Right atrium auricular region (tissue), 2 donors: ENCODE measurements at regions not wholly inside any gene's neighbourhood (a gene's known extent, or its start where the extent isn't known, plus 50 kb on each side); places are given as distances from the start of the nearest gene placed in this dataset.
"Not testable (repeated sequence)": the region's sequence is repeated elsewhere in the genome, so short reads cannot be mapped to it uniquely, and the experiment has no call there.

Source experiments
- DNase-seq: peaks from one replicate; pipeline ENCODE4 v3.0.0-alpha.2; 2019; ENCODE audit warnings: low spot score
- H3K27ac ChIP-seq, 2 donors: fragments of 200-600 bp; sonication (generic); 1 replicate in 1 of 2; 2 replicates in 1 of 2; pipeline ENCODE4 v1.5.1; 2016 to 2019
- H3K27me3 ChIP-seq, 2 donors: fragments of 200-600 bp; sonication (generic); one replicate each; pipeline versions ENCODE4 v1.5.1 to v1.6.0; 2017 to 2019
- H3K36me3 ChIP-seq: fragments of 200-600 bp; sonication (generic); one replicate; pipeline ENCODE4 v1.5.1; 2016
- H3K4me1 ChIP-seq, 2 donors: fragments of 200-600 bp; sonication (generic); one replicate each; pipeline versions ENCODE4 v1.5.1 to v1.6.0; 2017 to 2019
- H3K4me3 ChIP-seq, 2 donors: fragments of 200-600 bp; sonication (generic); 1 replicate in 1 of 2; 2 replicates in 1 of 2; pipeline ENCODE4 v1.5.1; 2017 to 2019; ENCODE audit warnings: mild to moderate bottlenecking in 1 of 2, moderate library complexity in 1 of 2
- H3K9me3 ChIP-seq, 2 donors: fragments of 200-600 bp; sonication (generic); one replicate each; pipeline ENCODE4 v1.5.1; 2019
- TF ChIP-seq, protein P1 (sequence below), 2 donors: fragments of 200-600 bp; sonication (generic); IDR thresholded peaks; one replicate each; pipeline ENCODE4 v1.5.1; 2019; ENCODE audit warnings: antibody characterized with exemption in 2 of 2

DNA sequence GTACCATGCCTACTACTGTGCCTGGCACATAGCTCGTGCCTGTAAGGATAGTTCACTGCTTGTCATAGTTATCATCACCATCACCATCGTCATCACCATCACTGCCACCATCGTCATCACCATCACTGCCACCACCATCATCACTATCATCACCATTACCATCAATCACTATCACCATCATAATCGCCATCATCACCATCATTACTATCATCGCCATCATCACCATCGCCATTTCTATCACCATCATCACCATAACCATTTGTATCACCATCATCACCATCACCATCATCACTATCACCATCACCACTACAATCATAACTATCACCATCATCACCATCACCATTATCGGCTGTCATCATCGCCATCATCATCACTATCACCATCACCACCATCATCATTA lies 107.1 kb downstream of the TUBA3C start:
- H3K27ac ChIP-seq: no peak overlapping the region
- H3K9me3 ChIP-seq: peaks cover 0 to 12% of the 10 kb centered on the region in 2 donors
- H3K4me3 ChIP-seq: no peak overlapping the region
- no peaks in the 10 kb centered on the region for H3K36me3 ChIP-seq
- DNase-seq: no peak
- no peaks in the 10 kb centered on the region for H3K4me1 ChIP-seq
- no peaks in the 10 kb centered on the region for H3K27me3 ChIP-seq
- TF ChIP-seq, protein P1, sequence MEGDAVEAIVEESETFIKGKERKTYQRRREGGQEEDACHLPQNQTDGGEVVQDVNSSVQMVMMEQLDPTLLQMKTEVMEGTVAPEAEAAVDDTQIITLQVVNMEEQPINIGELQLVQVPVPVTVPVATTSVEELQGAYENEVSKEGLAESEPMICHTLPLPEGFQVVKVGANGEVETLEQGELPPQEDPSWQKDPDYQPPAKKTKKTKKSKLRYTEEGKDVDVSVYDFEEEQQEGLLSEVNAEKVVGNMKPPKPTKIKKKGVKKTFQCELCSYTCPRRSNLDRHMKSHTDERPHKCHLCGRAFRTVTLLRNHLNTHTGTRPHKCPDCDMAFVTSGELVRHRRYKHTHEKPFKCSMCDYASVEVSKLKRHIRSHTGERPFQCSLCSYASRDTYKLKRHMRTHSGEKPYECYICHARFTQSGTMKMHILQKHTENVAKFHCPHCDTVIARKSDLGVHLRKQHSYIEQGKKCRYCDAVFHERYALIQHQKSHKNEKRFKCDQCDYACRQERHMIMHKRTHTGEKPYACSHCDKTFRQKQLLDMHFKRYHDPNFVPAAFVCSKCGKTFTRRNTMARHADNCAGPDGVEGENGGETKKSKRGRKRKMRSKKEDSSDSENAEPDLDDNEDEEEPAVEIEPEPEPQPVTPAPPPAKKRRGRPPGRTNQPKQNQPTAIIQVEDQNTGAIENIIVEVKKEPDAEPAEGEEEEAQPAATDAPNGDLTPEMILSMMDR (IDR thresholded peaks at IDR 0.05): no peak

DNA sequence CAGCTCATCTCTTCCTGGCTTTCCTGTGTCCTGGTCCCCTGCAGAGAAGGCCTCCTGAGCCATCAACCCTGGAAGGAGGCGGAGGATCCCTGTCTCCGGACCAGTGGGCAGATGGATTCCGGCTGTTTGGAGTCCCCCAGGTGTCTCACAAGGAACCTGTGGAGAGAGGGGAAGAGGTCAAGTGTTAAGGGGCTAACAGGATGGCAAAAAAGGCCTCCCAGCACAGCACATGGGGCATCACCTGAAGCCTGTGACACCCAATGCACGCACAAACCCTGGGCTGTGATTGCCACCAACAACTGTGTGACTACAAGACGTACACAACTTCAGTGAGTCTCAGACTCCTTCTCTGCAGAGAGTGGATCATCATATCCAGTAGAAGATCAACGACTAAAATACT lies 107.5 kb downstream of the TUBA3C start:
- DNase-seq: peak; percentile 34
- not testable (repeated sequence) for H3K27me3 ChIP-seq, H3K27ac ChIP-seq, H3K4me1 ChIP-seq, H3K4me3 ChIP-seq, H3K9me3 ChIP-seq, H3K36me3 ChIP-seq

DNA sequence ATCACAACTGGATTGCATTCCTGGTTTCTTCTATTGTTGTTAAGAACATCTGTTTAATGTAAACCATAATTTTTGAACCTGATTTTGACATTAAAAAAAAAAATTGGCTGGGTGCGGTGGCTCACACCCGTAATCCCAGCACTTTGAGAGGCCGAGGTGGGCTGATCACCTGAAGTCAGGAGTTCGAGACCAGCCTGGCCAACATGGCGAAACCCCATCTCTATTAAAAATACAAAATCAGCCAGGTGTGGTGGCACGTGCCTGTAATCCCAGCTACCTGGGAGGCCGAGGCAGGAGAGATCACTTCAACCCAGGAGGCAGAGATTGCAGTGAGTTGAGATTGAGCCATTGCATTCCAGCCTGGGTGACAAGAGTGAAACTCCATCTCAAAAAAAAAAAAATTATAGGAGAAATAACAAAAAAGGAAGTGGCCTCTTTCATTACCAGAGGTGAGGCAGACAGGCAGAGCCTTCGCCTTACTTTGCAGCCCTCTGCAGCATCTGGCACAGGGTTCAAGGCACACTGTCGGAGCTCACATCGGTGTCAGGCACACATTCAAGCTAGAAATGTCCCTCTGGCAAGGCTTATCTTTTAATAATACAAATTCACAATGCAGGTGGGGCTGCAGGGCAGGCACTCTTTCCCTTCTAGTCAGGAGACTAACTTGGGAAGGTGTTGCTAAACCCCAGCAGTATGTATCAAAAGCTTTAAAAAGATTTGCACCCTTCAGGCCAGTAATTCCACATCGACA lies 108.5 kb downstream of the TUBA3C start:
- not testable (repeated sequence) for H3K36me3 ChIP-seq, H3K4me3 ChIP-seq, H3K27me3 ChIP-seq, H3K4me1 ChIP-seq, H3K27ac ChIP-seq, H3K9me3 ChIP-seq
- peak; percentile 32 for DNase-seq

DNA sequence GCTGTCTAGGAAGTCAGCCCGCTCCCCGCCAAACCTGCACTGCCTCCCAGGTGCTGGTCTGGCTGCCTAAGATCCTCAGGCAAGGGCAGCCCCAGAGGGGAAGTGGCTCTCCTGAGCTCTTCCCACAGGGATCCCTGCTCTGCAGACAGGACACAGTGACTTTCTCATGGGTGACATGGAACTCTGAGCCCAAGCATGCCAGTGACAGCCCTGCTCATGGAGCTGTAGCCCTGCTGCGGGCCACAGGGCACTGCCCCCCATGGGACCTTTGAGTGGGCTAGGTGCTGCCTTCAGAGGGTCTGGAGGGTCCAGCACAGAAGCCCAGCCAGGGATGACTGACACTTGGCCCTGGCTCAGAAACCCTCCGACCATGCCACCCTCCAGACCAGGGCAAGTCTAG lies 109.1 kb downstream of the TUBA3C start:
- DNase-seq: no peak
- H3K36me3 ChIP-seq: no peaks in the 10 kb centered on the region
- no peaks in the 10 kb centered on the region for H3K27me3 ChIP-seq
- no peak overlapping the region for H3K4me3 ChIP-seq
- H3K27ac ChIP-seq: no peak overlapping the region
- H3K4me1 ChIP-seq: no peaks in the 10 kb centered on the region
- no peaks in the 10 kb centered on the region for H3K9me3 ChIP-seq
- TF ChIP-seq, protein P1 (IDR thresholded peaks at IDR 0.05): no peak

DNA sequence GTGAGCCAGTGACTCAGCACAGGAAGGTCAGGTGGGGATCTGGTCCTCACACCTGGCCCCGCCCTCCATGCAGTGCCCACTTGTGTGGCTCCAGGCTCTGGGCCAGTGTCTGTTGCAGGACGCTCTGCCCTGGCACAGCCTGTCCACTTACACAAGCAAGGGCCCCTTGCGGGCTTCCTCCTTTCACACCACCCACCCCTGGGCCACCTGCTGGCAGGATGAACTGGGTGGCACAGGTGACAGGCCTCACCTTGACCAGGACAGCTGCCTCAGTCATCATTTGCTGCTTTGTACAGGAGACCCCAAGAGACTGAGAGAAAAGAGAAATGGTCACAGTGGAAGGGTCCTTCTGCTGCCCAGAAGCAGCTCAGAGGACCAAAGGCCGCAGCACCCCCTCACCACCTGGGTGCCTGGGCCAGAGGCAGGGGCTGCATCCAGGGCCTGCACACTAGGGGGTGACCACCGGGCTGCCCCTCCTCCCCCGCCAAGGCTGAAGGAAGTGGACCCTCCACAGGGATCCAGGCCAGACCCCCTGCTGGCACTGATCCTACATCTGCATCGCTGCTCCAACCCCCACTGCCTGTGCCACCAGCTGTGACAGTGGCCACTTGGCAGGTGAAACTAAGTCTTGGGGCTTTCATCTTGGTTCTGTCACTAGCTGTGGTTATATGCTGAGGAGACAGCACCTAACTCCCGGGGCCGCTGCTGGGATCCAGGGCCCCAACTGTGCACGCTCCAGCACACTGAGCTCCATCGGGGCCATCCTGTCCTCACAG lies 110.3 kb downstream of the TUBA3C start:
- Histone ChIP-seq H3K36me3 (no peaks in the 10 kb centered on the region), H3K27ac (no peak overlapping the region), H3K4me1 (no peaks in the 10 kb centered on the region), H3K4me3 (no peak overlapping the region), H3K27me3 (no peaks in the 10 kb centered on the region), H3K9me3 (no peaks in the 10 kb centered on the region)
- peak; percentile 44 for DNase-seq
- TF ChIP-seq, protein P1 (IDR thresholded peaks at IDR 0.05): no peak

DNA sequence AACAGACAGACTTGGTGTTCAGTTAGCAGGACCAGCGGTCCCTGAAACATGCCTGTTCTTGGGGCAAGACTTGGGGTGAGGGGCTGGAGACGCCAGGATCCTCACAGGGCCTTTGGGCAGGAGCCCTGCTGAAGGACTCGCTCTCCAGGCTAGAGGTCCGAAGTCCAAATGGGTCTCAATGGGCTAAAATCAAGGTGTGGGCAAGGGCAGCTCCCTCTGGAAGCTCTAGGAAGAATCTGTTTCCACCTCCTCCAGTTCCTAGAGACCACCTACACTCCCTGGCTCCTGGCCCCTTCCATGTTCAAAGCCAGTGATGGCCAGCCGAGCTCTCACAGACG lies 111.3 kb downstream of the TUBA3C start:
- DNase-seq: peak; percentile 18
- Histone ChIP-seq H3K36me3 (no peaks in the 10 kb centered on the region), H3K4me3 (no peak overlapping the region), H3K4me1 (no peaks in the 10 kb centered on the region), H3K27ac (no peak overlapping the region), H3K9me3 (no peaks in the 10 kb centered on the region), H3K27me3 (no peaks in the 10 kb centered on the region)
- TF ChIP-seq, protein P1 (IDR thresholded peaks at IDR 0.05): no peak
